Smooth muscle cell (in vitro differentiated cells): ENCODE measurements at regions not wholly inside any gene's neighbourhood (a gene's known extent, or its start where the extent isn't known, plus 50 kb on each side); places are given as distances from the start of the nearest gene placed in this dataset. TPM values are rescaled to one million over a fixed set of nuclear protein-coding genes. Genes with fewer than 3 reads are reported as not detected.

Source experiments
- DNase-seq: peaks from one replicate; lab custom pipeline; 2025; ENCODE audit not compliant: unreplicated experiment; lab: John Stamatoyannopoulos, UW
- H2AFZ ChIP-seq: fragments of 200-600 bp; sonication (generic); 2 replicates; pipeline ENCODE4 v1.6.0; 2016; ENCODE audit warnings: antibody characterized with exemption, low read depth, mild to moderate bottlenecking
- H3F3A ChIP-seq: fragments of 200-600 bp; sonication (generic); 2 replicates; pipeline ENCODE4 v1.6.0; 2017; ENCODE audit warnings: antibody characterized with exemption, low read depth
- H3K27ac ChIP-seq: fragments of 200-600 bp; sonication (generic); 2 replicates; pipeline ENCODE4 v1.5.1; 2016; ENCODE audit warnings: low read depth, mild to moderate bottlenecking
- H3K27me3 ChIP-seq: fragments of 200-600 bp; sonication (generic); 2 replicates; pipeline ENCODE4 v1.6.1; 2016; ENCODE audit warnings: low read depth, mild to moderate bottlenecking
- H3K36me3 ChIP-seq: fragments of 200-600 bp; sonication (generic); 2 replicates; pipeline ENCODE4 v1.5.1; 2016; ENCODE audit warnings: low read depth
- H3K4me1 ChIP-seq: fragments of 200-600 bp; sonication (generic); 2 replicates; pipeline ENCODE4 v1.5.1; 2016; ENCODE audit warnings: low read depth
- H3K4me2 ChIP-seq: fragments of 200-600 bp; sonication (generic); 2 replicates; pipeline ENCODE4 v1.6.0; 2016; ENCODE audit warnings: mild to moderate bottlenecking
- H3K4me3 ChIP-seq: fragments of 200-600 bp; sonication (generic); 2 replicates; pipeline ENCODE4 v1.5.1; 2016; ENCODE audit warnings: mild to moderate bottlenecking
- H3K79me2 ChIP-seq: fragments of 200-600 bp; sonication (generic); 2 replicates; pipeline ENCODE4 v1.6.0; 2016; ENCODE audit warnings: low read depth, mild to moderate bottlenecking
- H3K9ac ChIP-seq: fragments of 200-600 bp; sonication (generic); 2 replicates; pipeline ENCODE4 v1.6.0; 2016; ENCODE audit warnings: low read depth
- H3K9me3 ChIP-seq: fragments of 200-600 bp; sonication (generic); replicated peaks from 2 replicates; pipeline ENCODE4 v1.5.1; 2016; ENCODE audit warnings: low read depth
- H4K20me1 ChIP-seq: fragments of 200-600 bp; sonication (generic); 2 replicates; pipeline ENCODE4 v1.6.0; 2016; ENCODE audit warnings: low read depth
- WGBS: methylation state at CpG from one replicate; pipeline ENCODE4 v1.1.7; 2016; ENCODE audit warnings: low lambda C conversion rate; 5-methylcytosine and 5-hydroxymethylcytosine counted together
- small RNA-seq: library from RNA; depleted of rRNA; stranded (forward); fragments of <200 nt; gene quantifications from one replicate; pipeline ENCODE3, GENCODE V24; 2014
- TF ChIP-seq, protein P1 (sequence below): fragments of 200-600 bp; sonication (generic); IDR thresholded peaks from 2 replicates; pipeline ENCODE4 v1.5.1; 2017; ENCODE audit warnings: borderline replicate concordance, mild to moderate bottlenecking, antibody characterized with exemption; ENCODE audit not compliant: insufficient read depth, poor library complexity, severe bottlenecking

DNA sequence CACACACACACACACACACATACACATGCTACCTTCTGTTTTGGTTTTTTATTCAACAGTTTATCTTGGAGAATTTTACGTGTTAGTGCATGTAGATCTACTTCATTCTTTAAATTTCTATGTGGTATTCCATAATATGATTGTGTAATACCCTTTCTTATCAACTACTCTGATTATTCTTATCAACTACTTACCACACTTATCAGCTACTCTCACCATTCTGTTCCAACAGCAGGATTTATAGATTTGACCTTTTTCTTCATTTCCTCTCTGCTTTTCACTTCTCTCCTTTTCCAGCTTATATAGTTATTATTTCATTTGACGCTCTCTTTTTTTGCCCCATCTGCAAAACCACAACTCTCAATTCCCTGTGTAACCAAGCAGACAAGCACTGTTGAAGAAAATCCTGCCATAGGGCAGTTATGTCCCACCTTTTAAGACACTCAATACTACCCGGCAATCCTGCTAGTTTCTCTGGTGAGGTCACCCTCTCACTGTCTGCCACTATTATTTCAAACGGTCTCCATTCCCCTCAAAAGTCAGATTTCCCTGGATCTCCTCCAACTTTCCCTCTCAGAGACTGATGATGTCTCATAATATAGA, 56.9 kb upstream of the SATB1 start:
- Histone ChIP-seq H3K9me3 (no peaks in the 10 kb centered on the region), H3K4me1 (no peaks in the 10 kb centered on the region), H3K4me2 (no peak overlapping the region), H3K27ac (no peak overlapping the region), H3K27me3 (no peaks in the 10 kb centered on the region), H2AFZ (no peak overlapping the region), H3F3A (no peaks in the 10 kb centered on the region), H3K79me2 (no peaks in the 10 kb centered on the region), H3K4me3 (no peak overlapping the region), H3K36me3 (no peaks in the 10 kb centered on the region), H4K20me1 (no peaks in the 10 kb centered on the region), H3K9ac (no peak overlapping the region)
- WGBS, result 52% methylated on average over 4 of the region's 4 CpGs
- TF ChIP-seq, protein P1, sequence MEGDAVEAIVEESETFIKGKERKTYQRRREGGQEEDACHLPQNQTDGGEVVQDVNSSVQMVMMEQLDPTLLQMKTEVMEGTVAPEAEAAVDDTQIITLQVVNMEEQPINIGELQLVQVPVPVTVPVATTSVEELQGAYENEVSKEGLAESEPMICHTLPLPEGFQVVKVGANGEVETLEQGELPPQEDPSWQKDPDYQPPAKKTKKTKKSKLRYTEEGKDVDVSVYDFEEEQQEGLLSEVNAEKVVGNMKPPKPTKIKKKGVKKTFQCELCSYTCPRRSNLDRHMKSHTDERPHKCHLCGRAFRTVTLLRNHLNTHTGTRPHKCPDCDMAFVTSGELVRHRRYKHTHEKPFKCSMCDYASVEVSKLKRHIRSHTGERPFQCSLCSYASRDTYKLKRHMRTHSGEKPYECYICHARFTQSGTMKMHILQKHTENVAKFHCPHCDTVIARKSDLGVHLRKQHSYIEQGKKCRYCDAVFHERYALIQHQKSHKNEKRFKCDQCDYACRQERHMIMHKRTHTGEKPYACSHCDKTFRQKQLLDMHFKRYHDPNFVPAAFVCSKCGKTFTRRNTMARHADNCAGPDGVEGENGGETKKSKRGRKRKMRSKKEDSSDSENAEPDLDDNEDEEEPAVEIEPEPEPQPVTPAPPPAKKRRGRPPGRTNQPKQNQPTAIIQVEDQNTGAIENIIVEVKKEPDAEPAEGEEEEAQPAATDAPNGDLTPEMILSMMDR, result no peak
- no peak for DNase-seq

DNA sequence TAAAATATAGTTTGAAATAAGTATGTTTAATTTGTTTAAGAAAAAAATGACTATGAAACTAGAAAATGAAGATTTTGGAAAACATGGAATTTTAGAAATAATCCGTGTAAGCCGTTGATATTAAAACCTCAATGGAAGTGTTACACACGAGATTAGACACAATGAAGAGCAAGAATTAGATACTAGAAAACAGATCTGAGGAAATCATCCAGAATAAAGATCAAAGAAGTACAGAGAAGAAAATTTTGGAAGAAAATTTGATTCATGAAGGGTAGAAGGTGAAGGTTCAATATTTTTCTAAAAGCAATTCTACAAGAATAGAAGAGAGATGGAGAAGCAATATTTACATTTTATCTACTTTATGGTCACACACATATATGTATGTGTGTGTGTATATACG, 52.5 kb upstream of the SATB1 start:
- Histone ChIP-seq H3K27ac (no peak overlapping the region), H2AFZ (no peak overlapping the region), H3K79me2 (no peaks in the 10 kb centered on the region), H3K4me2 (no peak overlapping the region), H3K27me3 (no peaks in the 10 kb centered on the region), H3K9me3 (no peaks in the 10 kb centered on the region), H4K20me1 (no peaks in the 10 kb centered on the region), H3K4me3 (no peak overlapping the region), H3K9ac (no peak overlapping the region), H3F3A (no peaks in the 10 kb centered on the region), H3K4me1 (no peaks in the 10 kb centered on the region), H3K36me3 (no peaks in the 10 kb centered on the region)
- TF ChIP-seq, protein P1, result no peak
- no peak for DNase-seq
- 93% methylated on average over 4 of the region's 4 CpGs for WGBS

Small RNA genes lying in the stretch of these regions (small RNA-seq; reads per million reads assigned to genes)
- gene RNU6-138P, result not detected
